ENCODE measurements at regions not wholly inside any gene's neighbourhood (a gene's known extent, or its start where the extent isn't known, plus 50 kb on each side); places are given as distances from the start of the nearest gene placed in this dataset.

GRCh38 chr10:123459371-123460091 is 206.6 kb upstream of the GPR26 start:
- ChIA-PET CTCF (no interaction called here), POLR2A (no interaction called here)
- Histone ChIP-seq H4K20me1 (replicated peaks; ENCODE audit: control insufficient read depth, extremely low read depth, insufficient read depth, low read length) (no peaks in the 10 kb centered on the region), H3K36me3 (ENCODE audit: control insufficient read depth in 2 of 2, extremely low read depth in 1 of 2, insufficient read depth in 2 of 2, low read length in 2 of 2) (no peaks in the 10 kb centered on the region), H3K9me3 (replicated peaks; ENCODE audit: control insufficient read depth, insufficient read depth, low read length) (no peaks in the 10 kb centered on the region), H3K27ac (ENCODE audit: insufficient read depth, low read depth, low read length) (no peak overlapping the region), H3K9me1 (replicated peaks; ENCODE audit: control insufficient read depth, extremely low read depth, insufficient read depth, low read length) (no peaks in the 10 kb centered on the region), H3K4me3 (replicated peaks in 1 of 3; ENCODE audit: insufficient read depth in 1 of 3, low read depth in 1 of 3, low read length in 3 of 3) (no peak overlapping the region), H3K79me2 (ENCODE audit: control insufficient read depth, insufficient read depth, low read length) (no peaks in the 10 kb centered on the region), H3K4me2 (ENCODE audit: insufficient read depth, low read length) (no peak overlapping the region), H3K4me1 (ENCODE audit: control insufficient read depth, extremely low read depth, insufficient read depth, low read length) (no peaks in the 10 kb centered on the region), H3K27me3 (ENCODE audit: control insufficient read depth in 2 of 2, insufficient read depth in 2 of 2, low read length in 2 of 2) (no peaks in the 10 kb centered on the region), H3K9ac (replicated peaks; ENCODE audit: extremely low read depth, insufficient read depth, low read length) (no peak overlapping the region), H2AFZ (ENCODE audit: low read depth, low read length) (no peak overlapping the region)
- dilution Hi-C loops (cut with MboI; ENCODE audit: extremely low pct_ligation_motif_present, low sequenced_read_pairs) = no loop called here
- no peak for DNase-seq (ENCODE audit: low read depth, low spot score)
- intact Hi-C loops (cut with micrococcal nuclease) = no loop called here
- no TSS peak for BruUV-seq (replicated peaks)
- no peak for FAIRE-seq
- TF ChIP-seq CTCF (IDR thresholded peaks at IDR 0.05; ENCODE audit: extremely low read depth in 1 of 2, insufficient read depth in 1 of 2, low read depth in 1 of 2, low read length in 2 of 2) (no peak), POLR2AphosphoS5 (IDR thresholded peaks at IDR 0.05; ENCODE audit: insufficient read depth, low read depth, low read length) (no peak), JUN (IDR thresholded peaks at IDR 0.05; ENCODE audit: borderline replicate concordance, insufficient read depth, insufficient read length, low read depth) (no peak), MAX (IDR thresholded peaks at IDR 0.05; ENCODE audit: insufficient read depth, insufficient read length) (no peak), GATA2 (IDR thresholded peaks at IDR 0.05; ENCODE audit: insufficient read depth, insufficient read length, low read depth, low read length) (no peak), EZH2 (IDR thresholded peaks at IDR 0.05; ENCODE audit: borderline replicate concordance, low read depth, low read length, severe bottlenecking) (no peak), POLR2A (IDR thresholded peaks at IDR 0.05; ENCODE audit: low read depth, low read length) (no peak), MYC (IDR thresholded peaks at IDR 0.05; ENCODE audit: low read depth, low read length) (no peak), FOS (IDR thresholded peaks at IDR 0.05; ENCODE audit: borderline replicate concordance, insufficient read depth, low read length) (no peak)
